MCF 10A (cell line): ENCODE measurements at regions not wholly inside any gene's neighbourhood (a gene's known extent, or its start where the extent isn't known, plus 50 kb on each side); places are given as distances from the start of the nearest gene placed in this dataset.

Experiments used
- BruUV-seq: library from RNA; stranded (reverse); fragments of 400-500 nt; replicated peaks from 2 replicates; lab custom pipeline; 2021; lab: Mats Ljungman, UMichigan
- CTCF ChIA-PET: fragments of 300-600 bp; sonication (Branson Sonifier 250); formaldehyde crosslinking; extraction: SDS; loops from one replicate; lab custom pipeline; 2021; ENCODE audit warnings: antibody characterized with exemption, inconsistent platforms; lab: Yijun Ruan, JAX
- POLR2A ChIA-PET: fragments of 300-600, 350-650 bp; sonication (Branson Sonifier 250); formaldehyde crosslinking; extraction: SDS; loops from one replicate; lab custom pipeline; 2020; ENCODE audit warnings: antibody characterized with exemption, inconsistent platforms; lab: Yijun Ruan, JAX
- DNase-seq: peaks from one replicate; pipeline ENCODE4 v3.0.0-alpha.2; 2018; ENCODE audit not compliant: unreplicated experiment
- H3K27ac Mint-ChIP-seq: one replicate; pipeline ENCODE4 v1.8.0; 2022; ENCODE audit warnings: mild to moderate bottlenecking, low read depth, mixed read lengths; ENCODE audit not compliant: unreplicated experiment
- H3K27me3 Mint-ChIP-seq: one replicate; pipeline ENCODE4 v1.8.0; 2022; ENCODE audit warnings: mixed read lengths; ENCODE audit not compliant: insufficient read depth, unreplicated experiment
- H3K36me3 Mint-ChIP-seq: one replicate; pipeline ENCODE4 v1.8.0; 2022; ENCODE audit warnings: mild to moderate bottlenecking, moderate library complexity, mixed read lengths; ENCODE audit not compliant: insufficient read depth, unreplicated experiment
- H3K4me1 Mint-ChIP-seq: one replicate; pipeline ENCODE4 v1.8.0; 2022; ENCODE audit warnings: mixed read lengths; ENCODE audit not compliant: insufficient read depth, unreplicated experiment
- H3K4me3 Mint-ChIP-seq: one replicate; pipeline ENCODE4 v1.8.0; 2022; ENCODE audit warnings: mild to moderate bottlenecking, moderate library complexity, mixed read lengths; ENCODE audit not compliant: unreplicated experiment
- H3K9me3 Mint-ChIP-seq: one replicate; pipeline ENCODE4 v1.8.0; 2022; ENCODE audit warnings: mixed read lengths; ENCODE audit not compliant: unreplicated experiment
- CTCF ChIP-seq: fragments of 200-600 bp; IDR thresholded peaks from one replicate; pipeline ENCODE4 v1.8.0; 2022; ENCODE audit warnings: antibody characterized with exemption, mild to moderate bottlenecking; ENCODE audit not compliant: unreplicated experiment
- intact Hi-C: fragments of 100-400 bp; cut with micrococcal nuclease; formaldehyde crosslinking; loops from 2 replicates; pipeline ENCODE4 v1.14.1; 2022

GRCh38 chr5:17147617-17148016 is 69.8 kb upstream of the BASP1 start:
- H3K4me1 Mint-ChIP-seq, result peaks cover 13% of the 10 kb centered on the region
- POLR2A ChIA-PET, result interaction anchor here (0.7 to 1.1 kb wide), 2 partner anchors 10 to 15 kb away, joined by 3 read pairs; no protein-coding TSS in a partner anchor
- intact Hi-C loops, result no loop called here
- no peak overlapping the region for H3K27ac Mint-ChIP-seq
- no peak overlapping the region for H3K4me3 Mint-ChIP-seq
- no peaks in the 10 kb centered on the region for H3K36me3 Mint-ChIP-seq
- no peak for DNase-seq
- no peaks in the 10 kb centered on the region for H3K27me3 Mint-ChIP-seq
- TF ChIP-seq CTCF, result no peak
- H3K9me3 Mint-ChIP-seq, result no peaks in the 10 kb centered on the region
- CTCF ChIA-PET, result interaction anchor here (1.2 to 1.3 kb wide), 3 partner anchors 10 to 43 kb away, joined by 3 to 5 read pairs (median 5); no protein-coding TSS in a partner anchor
- BruUV-seq, result no TSS peak

- peaks cover 13% of the 10 kb centered on the region for H3K4me1 Mint-ChIP-seq
- no peak for DNase-seq
- no peak overlapping the region for H3K4me3 Mint-ChIP-seq
- ChIA-PET CTCF (interaction anchor here (1.2 kb wide), 2 partner anchors 17 to 42 kb away, joined by 3 to 5 read pairs; no protein-coding TSS in a partner anchor), POLR2A (interaction anchor here (0.7 to 1.1 kb wide), 2 partner anchors 9 to 16 kb away, joined by 3 read pairs; no protein-coding TSS in a partner anchor)
- no peaks in the 10 kb centered on the region for H3K27me3 Mint-ChIP-seq
- no peaks in the 10 kb centered on the region for H3K9me3 Mint-ChIP-seq
- no peak for TF ChIP-seq CTCF
- intact Hi-C loops, result no loop called here
- H3K27ac Mint-ChIP-seq, result no peak overlapping the region
- BruUV-seq, result no TSS peak
- H3K36me3 Mint-ChIP-seq, result no peaks in the 10 kb centered on the region
Measured at GRCh38 chr5:17148481-17148880, 69.0 kb upstream of the BASP1 start.

- TF ChIP-seq CTCF, result no peak
- ChIA-PET CTCF (interaction anchor here (0.5 to 3.0 kb wide), 5 partner anchors 16 to 53 kb away, joined by 3 to 21 read pairs (median 6); no protein-coding TSS in a partner anchor), POLR2A (no interaction called here)
- H3K36me3 Mint-ChIP-seq, result no peaks in the 10 kb centered on the region
- H3K4me1 Mint-ChIP-seq, result peaks cover 20% of the 10 kb centered on the region
- H3K27ac Mint-ChIP-seq, result no peak overlapping the region
- no peak overlapping the region for H3K4me3 Mint-ChIP-seq
- intact Hi-C loops, result no loop called here
- DNase-seq, result no peak
- BruUV-seq, result no TSS peak
- H3K9me3 Mint-ChIP-seq, result no peaks in the 10 kb centered on the region
- no peaks in the 10 kb centered on the region for H3K27me3 Mint-ChIP-seq
Measured at GRCh38 chr5:17149786-17150185, 67.6 kb upstream of the BASP1 start.

- Mint-ChIP-seq H3K4me1 (peaks cover 24% of the 10 kb centered on the region), H3K9me3 (no peaks in the 10 kb centered on the region), H3K36me3 (no peaks in the 10 kb centered on the region), H3K27ac (no peak overlapping the region), H3K27me3 (no peaks in the 10 kb centered on the region), H3K4me3 (no peak overlapping the region)
- no TSS peak for BruUV-seq
- DNase-seq, result no peak
- intact Hi-C loops, result no loop called here
- POLR2A ChIA-PET, result no interaction called here
- CTCF ChIA-PET, result interaction anchor here (0.7 to 3.0 kb wide), 4 partner anchors 18 to 459 kb away, joined by 4 to 21 read pairs (median 13); no protein-coding TSS in a partner anchor
- TF ChIP-seq CTCF, result no peak
Measured at GRCh38 chr5:17150531-17150930, 66.9 kb upstream of the BASP1 start.
